PFSK-1 (cell line): ENCODE measurements at regions not wholly inside any gene's neighbourhood (a gene's known extent, or its start where the extent isn't known, plus 50 kb on each side); places are given as distances from the start of the nearest gene placed in this dataset.

ENCODE experiments used
- FOXP2 ChIP-seq: optimal IDR thresholded peaks from 2 replicates; pipeline ENCODE3; 2011; ENCODE audit warnings: borderline replicate concordance, control low read depth, inconsistent platforms; ENCODE audit not compliant: insufficient read depth; ENCODE audit errors: extremely low read length, extremely low read depth
- POLR2AphosphoS5 ChIP-seq: IDR thresholded peaks from 2 replicates; pipeline ENCODE4 v1.6.1; 2012; ENCODE audit warnings: low read depth, mild to moderate bottlenecking, control low read depth, low read length, moderate library complexity
- SIN3A ChIP-seq: IDR thresholded peaks from 2 replicates; pipeline ENCODE4 v1.6.1; 2012; ENCODE audit warnings: mild to moderate bottlenecking, low read length, moderate library complexity, borderline replicate concordance; ENCODE audit not compliant: insufficient read depth
- TAF1 ChIP-seq: IDR thresholded peaks from 2 replicates; pipeline ENCODE4 v1.6.1; 2012; ENCODE audit warnings: low read length, control low read depth, borderline replicate concordance; ENCODE audit not compliant: insufficient read depth
- TF ChIP-seq, protein P1 (sequence below), 2 experiments: IDR thresholded peaks; 2 replicates each; pipeline versions ENCODE4 v1.6.1 to v1.8.0; 2011 to 2012; ENCODE audit warnings: low read depth in 2 of 2, low read length in 2 of 2, control low read depth in 1 of 2, inconsistent platforms in 1 of 2, mild to moderate bottlenecking in 1 of 2, moderate library complexity in 1 of 2; ENCODE audit not compliant: insufficient read depth in 1 of 2

DNA sequence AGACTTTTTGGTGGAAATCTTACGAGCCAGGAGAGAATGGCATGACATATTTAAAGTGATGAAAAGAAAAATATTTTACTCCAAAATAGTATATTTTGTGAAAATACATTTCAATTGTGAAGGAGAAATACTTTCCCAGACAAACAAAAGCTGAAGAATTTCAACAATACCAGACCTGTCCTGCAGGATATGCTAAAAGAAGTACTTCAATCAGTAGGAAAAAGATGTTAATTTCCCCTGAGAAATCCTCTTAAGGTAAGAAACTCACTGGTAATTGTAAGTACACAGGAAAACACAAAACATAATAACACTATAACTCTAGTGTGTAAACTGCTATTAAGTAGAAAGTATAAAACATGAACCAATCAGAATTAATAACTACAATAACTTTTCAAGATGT is 341.8 kb upstream of the GJE1 start:
- no peak for TF ChIP-seq TAF1
- no peak for TF ChIP-seq SIN3A
- TF ChIP-seq FOXP2: no peak
- TF ChIP-seq POLR2AphosphoS5: no peak
- TF ChIP-seq, protein P1, sequence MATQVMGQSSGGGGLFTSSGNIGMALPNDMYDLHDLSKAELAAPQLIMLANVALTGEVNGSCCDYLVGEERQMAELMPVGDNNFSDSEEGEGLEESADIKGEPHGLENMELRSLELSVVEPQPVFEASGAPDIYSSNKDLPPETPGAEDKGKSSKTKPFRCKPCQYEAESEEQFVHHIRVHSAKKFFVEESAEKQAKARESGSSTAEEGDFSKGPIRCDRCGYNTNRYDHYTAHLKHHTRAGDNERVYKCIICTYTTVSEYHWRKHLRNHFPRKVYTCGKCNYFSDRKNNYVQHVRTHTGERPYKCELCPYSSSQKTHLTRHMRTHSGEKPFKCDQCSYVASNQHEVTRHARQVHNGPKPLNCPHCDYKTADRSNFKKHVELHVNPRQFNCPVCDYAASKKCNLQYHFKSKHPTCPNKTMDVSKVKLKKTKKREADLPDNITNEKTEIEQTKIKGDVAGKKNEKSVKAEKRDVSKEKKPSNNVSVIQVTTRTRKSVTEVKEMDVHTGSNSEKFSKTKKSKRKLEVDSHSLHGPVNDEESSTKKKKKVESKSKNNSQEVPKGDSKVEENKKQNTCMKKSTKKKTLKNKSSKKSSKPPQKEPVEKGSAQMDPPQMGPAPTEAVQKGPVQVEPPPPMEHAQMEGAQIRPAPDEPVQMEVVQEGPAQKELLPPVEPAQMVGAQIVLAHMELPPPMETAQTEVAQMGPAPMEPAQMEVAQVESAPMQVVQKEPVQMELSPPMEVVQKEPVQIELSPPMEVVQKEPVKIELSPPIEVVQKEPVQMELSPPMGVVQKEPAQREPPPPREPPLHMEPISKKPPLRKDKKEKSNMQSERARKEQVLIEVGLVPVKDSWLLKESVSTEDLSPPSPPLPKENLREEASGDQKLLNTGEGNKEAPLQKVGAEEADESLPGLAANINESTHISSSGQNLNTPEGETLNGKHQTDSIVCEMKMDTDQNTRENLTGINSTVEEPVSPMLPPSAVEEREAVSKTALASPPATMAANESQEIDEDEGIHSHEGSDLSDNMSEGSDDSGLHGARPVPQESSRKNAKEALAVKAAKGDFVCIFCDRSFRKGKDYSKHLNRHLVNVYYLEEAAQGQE (IDR thresholded peaks at IDR 0.05; ENCODE audit: insufficient read depth in 1 of 2, low read depth in 2 of 2, low read length in 2 of 2): no peak

DNA sequence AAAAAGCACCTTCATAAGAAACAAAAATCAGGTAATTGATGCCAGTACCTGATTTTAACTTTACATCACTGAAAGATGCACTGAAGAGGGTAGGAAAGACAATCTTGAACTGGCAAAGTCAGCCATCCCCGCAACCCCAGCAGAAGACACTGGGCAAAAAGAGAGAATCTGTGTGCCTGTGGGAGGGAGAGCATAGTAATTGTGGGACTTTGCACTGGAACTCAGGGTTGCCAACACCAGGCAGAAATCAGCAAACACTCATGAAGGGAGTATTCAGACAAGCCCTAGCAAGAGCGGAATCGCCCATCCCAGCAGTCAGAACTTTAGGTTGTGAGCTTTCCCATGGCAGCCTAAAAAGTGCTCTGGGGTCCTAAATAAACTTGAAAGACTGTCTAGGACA is 344.6 kb upstream of the GJE1 start:
- TF ChIP-seq TAF1 (no peak), SIN3A (no peak), FOXP2 (no peak), POLR2AphosphoS5 (no peak)
- TF ChIP-seq, protein P1 (IDR thresholded peaks at IDR 0.05; ENCODE audit: insufficient read depth in 1 of 2, low read depth in 2 of 2, low read length in 2 of 2): no peak

DNA sequence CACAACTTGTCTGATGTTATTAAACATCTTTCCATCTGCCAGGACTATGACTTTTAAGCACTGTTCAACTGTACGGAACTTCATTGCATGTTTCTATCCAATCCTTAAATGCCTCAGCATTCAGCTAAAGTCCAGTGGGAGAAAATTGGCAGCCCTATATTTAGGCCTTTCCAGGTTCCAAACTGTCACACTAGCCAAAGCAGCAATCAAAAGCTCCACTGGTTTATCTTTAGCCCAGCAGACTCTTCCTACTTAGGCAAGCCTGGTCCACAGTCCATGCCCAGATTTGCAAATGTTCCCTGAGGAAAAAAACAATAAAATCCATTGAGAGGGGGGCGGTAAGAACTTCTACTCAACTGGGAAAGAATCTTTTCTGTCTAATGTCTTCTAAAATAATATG is 349.1 kb upstream of the GJE1 start:
- no peak for TF ChIP-seq TAF1

DNA sequence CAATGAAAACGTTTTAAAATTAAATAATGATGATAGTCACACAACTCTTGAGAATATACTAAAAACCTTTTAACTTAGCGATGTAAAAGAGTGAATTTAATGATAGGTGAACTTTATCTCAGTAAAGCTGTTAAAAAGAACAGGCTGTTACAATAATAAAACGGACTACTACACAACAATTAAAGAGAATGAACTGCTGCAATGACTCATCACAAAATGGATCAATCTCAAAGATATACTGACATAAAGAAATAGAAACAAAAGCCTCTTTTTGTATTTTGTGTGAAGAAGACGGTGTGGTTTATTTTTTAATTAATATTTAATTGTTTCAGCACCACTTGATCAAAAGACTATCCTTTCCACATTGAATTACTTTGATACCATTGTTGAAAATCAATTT is 352.4 kb upstream of the GJE1 start:
- TF ChIP-seq FOXP2: no peak
- no peak for TF ChIP-seq SIN3A
- no peak for TF ChIP-seq TAF1
- TF ChIP-seq POLR2AphosphoS5: no peak
- TF ChIP-seq, protein P1 (IDR thresholded peaks at IDR 0.05; ENCODE audit: insufficient read depth in 1 of 2, low read depth in 2 of 2, low read length in 2 of 2): no peak

DNA sequence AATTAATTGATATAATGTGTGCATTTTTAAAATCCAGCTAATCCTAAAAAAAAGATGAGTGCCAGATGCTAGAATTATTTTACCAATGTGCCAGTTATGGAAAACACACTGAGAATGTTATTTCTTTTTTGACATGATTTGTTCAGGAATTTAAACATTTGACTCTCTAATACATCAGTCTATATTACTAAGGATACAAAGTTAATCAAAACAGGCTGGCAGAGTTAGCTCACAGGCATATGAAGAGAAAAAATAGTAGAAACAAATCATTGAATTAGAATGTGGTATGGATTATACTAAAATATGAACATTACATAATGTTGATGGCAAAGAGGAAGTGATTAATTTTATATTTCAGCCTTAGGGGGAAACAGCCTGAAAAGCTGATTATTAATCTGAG is 368.3 kb upstream of the GJE1 start:
- no peak for TF ChIP-seq FOXP2
- no peak for TF ChIP-seq POLR2AphosphoS5
- no peak for TF ChIP-seq TAF1

DNA sequence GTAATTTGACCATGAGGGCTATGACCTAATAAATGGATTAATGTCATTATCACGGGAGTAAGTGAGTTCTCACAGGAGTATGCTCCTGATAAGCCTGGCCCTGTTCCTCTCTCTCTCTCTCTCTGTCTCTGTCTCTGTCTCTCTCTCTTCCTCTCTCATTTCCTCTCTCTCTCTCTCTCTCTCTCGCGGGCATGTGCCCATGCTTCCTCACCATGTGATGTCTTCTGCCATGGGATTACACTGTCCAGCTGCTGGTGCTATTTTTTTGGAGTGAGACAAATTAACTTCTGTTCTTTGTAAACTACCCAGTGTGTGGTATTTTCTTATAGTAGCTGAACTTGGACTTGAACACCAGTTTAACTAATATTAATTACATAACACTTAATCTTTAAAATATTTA is 374.3 kb upstream of the GJE1 start:
- TF ChIP-seq SIN3A (no peak), FOXP2 (no peak), POLR2AphosphoS5 (no peak), TAF1 (no peak)
- TF ChIP-seq, protein P1 (IDR thresholded peaks at IDR 0.05; ENCODE audit: insufficient read depth in 1 of 2, low read depth in 2 of 2, low read length in 2 of 2): no peak
